HUDEP-2 (cell line): ENCODE measurements at regions not wholly inside any gene's neighbourhood (a gene's known extent, or its start where the extent isn't known, plus 50 kb on each side); places are given as distances from the start of the nearest gene placed in this dataset.
"Not testable (repeated sequence)": the region's sequence is repeated elsewhere in the genome, so short reads cannot be mapped to it uniquely, and the experiment has no call there.

ENCODE experiments used
- DNase-seq, 76 experiments: peaks; one replicate each; lab custom pipeline; 2025; ENCODE audit not compliant: unreplicated experiment in 76 of 76; lab: John Stamatoyannopoulos, UW

GRCh38 chr16:17989255-17989654 is 347.3 kb downstream of the NPIPA8 start:
- no peak for DNase-seq

GRCh38 chr16:17988839-17989238 is 347.7 kb downstream of the NPIPA8 start:
- no peak for DNase-seq

GRCh38 chr16:17986991-17987390 is 349.5 kb downstream of the NPIPA8 start:
- no peak for DNase-seq

- DNase-seq, result no peak
Observed at GRCh38 chr16:17984810-17985209, 351.7 kb downstream of the NPIPA8 start.

- no peak for DNase-seq
Observed at GRCh38 chr16:17983847-17984639, 352.5 kb downstream of the NPIPA8 start.

- no peak for DNase-seq
Observed at GRCh38 chr16:17983114-17983513, 353.4 kb downstream of the NPIPA8 start.

- no peak for DNase-seq
Observed at GRCh38 chr16:17977260-17977659, 359.3 kb downstream of the NPIPA8 start.

GRCh38 chr16:17972460-17972943 is 364.0 kb downstream of the NPIPA8 start:
- DNase-seq, result no peak

GRCh38 chr16:17970816-17971331 is 365.7 kb downstream of the NPIPA8 start:
- no peak for DNase-seq

- DNase-seq, result no peak
Observed at GRCh38 chr16:17970157-17970765, 366.3 kb downstream of the NPIPA8 start.

GRCh38 chr16:17965133-17965900 is 371.2 kb downstream of the NPIPA8 start:
- no peak for DNase-seq

GRCh38 chr16:17964196-17964595 is 372.3 kb downstream of the NPIPA8 start:
- DNase-seq, result no peak

- DNase-seq, result no peak
Observed at GRCh38 chr16:17963185-17963836, 373.2 kb downstream of the NPIPA8 start.

GRCh38 chr16:17962726-17963125 is 373.8 kb downstream of the NPIPA8 start:
- DNase-seq, result no peak

- DNase-seq, result not testable (repeated sequence)
Observed at GRCh38 chr16:17961822-17962221, 374.7 kb downstream of the NPIPA8 start.

GRCh38 chr16:17951378-17951777 is 385.2 kb downstream of the NPIPA8 start:
- no peak for DNase-seq

GRCh38 chr16:17949982-17950250 is 386.6 kb downstream of the NPIPA8 start:
- DNase-seq, result no peak

GRCh38 chr16:17949141-17949981 is 387.2 kb downstream of the NPIPA8 start:
- DNase-seq, result peak in 1 of 76 experiments; percentile 1

- DNase-seq, result no peak
Observed at GRCh38 chr16:17947637-17948036, 388.9 kb downstream of the NPIPA8 start.

GRCh38 chr16:17947165-17947564 is 389.4 kb downstream of the NPIPA8 start:
- DNase-seq, result no peak
